Stimulated activated CD4-positive, alpha-beta T cell treated with anti-CD3 and anti-CD28 coated beads, Interleukin-12 subunit alpha, Interleukin-12 subunit beta, amount 100 ng/mL, for 48 hours (primary cell): ENCODE measurements at regions not wholly inside any gene's neighbourhood (a gene's known extent, or its start where the extent isn't known, plus 50 kb on each side); places are given as distances from the start of the nearest gene placed in this dataset.
"Not testable (repeated sequence)": the region's sequence is repeated elsewhere in the genome, so short reads cannot be mapped to it uniquely, and the experiment has no call there.

Experiments
- DNase-seq, 3 donors: peaks; one replicate each; pipeline ENCODE4 v3.0.0-alpha.2; 2020; ENCODE audit warnings: low read depth in 2 of 3, low spot score in 1 of 3

DNA sequence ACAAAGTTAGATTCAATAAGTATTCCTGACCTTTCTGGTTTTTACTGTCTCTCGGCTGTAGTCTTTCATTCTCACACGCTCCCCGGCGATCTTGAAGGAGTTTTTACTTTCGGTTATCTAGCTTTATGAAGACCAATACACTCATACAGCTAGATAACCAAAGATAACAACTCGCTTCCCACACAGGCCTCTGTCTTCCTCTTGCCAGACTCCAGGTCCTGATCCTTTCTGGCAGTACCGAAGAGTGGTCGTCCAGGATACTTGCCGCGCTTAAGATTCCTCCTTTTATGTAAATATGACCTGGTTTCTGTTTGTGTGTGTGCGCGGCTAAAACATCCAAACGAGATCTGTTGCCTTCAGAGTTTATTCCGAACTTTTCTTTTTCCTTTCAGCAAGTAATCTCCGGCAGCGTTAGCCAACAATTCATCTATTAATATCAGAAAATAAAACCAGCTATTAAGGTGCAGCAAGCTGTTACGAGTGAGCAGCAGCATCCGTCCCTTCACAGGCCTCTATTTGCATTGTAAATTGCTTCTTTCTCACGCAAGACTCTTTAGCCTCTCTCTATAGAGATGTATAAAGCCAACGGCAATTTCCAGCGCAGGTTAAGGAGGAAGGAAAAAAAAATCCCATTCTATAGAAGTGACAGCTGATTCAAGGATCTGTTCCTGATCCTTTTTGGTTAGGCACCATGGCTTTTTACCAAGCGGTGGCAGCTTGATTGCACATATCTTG is 216.1 kb downstream of the MEF2C start:
- DNase-seq, result no peak

DNA sequence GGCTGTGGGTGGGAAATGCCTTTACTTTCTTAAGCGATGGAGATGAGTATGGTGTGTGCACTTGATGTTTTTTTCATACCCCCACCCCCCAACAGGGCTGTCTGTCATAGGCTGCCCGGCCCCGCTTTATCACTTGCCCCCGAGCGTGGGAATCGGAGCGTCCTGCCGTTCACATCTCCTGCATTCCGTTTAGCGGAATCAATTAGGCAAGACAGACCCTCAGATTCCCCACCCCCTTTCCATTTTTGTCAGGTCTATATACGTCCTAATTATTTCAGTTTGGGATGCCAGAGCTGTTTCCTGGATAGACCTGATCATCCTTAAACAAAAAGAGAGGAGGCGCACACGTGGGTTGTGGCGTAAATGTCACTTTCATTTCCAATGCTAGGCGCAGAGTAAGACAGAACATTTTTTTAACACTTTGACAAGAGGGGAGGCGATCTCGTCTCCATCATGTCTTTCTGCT is 217.2 kb downstream of the MEF2C start:
- DNase-seq, result no peak

DNA sequence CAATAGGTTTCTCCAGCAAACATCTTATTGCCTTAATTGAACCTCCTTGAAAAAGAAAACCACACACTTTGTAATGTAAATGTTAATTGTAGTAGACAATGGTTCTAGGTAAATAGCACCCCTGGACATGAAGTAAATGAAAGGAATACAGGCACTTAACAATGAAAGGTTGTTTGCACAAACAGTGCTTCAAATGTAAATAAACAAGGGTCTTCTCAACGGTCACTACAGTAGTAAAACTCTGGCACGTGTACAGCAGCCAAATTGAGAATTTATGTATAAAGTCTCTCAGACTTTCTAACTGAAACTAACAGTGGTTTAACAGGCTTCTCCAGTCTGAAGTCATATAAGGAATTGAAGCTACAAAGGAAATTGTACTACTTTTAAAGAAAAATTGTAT is 218.3 kb downstream of the MEF2C start:
- no peak for DNase-seq

DNA sequence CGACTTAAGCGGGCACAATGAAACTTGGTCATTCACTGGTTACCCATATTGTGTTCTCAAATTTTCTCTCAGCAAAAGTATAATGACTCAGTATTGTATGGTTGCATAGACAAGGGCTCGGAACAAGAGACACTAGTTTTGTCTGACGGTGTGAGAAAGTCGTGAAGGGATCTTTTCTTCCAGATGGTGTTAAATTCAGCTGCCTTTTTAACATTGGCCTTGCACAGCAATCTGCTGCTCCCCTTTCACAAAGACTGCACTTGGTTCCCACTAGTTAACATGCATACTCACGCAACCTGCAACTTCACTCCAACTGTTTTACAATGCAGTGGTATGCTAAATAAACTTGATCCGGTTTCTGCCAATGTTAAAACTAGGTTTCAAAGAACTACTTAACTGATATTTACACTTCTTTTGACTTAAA is 219.2 kb downstream of the MEF2C start:
- DNase-seq, result no peak

DNA sequence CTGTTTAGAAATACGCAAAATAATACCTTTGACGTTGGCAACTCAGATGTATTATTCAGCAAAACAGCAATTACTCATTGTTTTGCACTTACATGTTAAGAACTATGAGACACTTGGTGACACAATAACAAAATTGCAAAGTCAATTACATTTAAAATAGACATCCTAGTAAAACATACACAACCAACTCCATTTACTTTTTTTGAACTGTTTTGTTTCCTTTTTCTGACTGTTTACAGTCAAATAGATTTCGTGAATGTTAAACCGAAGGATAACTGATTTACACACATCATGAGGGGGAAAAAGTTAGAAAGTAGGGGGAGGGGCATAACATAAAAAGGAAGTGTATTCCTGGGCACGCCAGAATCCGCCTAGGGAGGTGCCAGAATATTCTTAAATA is 220.1 kb downstream of the MEF2C start:
- no peak for DNase-seq

DNA sequence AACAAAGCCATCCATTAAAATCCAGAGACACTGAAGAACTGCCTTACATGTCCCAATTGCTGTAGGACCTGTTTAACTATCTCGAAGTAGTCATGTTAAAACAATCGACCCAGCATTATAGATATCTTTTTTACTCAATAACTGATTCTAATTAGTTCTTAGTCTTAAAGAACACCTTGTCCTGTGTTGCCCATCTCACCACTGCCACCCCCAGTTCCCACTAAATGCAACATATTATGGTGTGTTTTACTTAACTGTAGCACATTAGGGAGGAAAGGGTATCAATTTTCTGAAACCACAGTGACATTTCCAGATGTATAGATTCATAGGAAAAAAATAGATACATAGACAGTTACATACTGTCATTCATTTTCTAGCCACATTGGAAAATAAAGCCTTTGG is 221.2 kb downstream of the MEF2C start:
- DNase-seq, result no peak

DNA sequence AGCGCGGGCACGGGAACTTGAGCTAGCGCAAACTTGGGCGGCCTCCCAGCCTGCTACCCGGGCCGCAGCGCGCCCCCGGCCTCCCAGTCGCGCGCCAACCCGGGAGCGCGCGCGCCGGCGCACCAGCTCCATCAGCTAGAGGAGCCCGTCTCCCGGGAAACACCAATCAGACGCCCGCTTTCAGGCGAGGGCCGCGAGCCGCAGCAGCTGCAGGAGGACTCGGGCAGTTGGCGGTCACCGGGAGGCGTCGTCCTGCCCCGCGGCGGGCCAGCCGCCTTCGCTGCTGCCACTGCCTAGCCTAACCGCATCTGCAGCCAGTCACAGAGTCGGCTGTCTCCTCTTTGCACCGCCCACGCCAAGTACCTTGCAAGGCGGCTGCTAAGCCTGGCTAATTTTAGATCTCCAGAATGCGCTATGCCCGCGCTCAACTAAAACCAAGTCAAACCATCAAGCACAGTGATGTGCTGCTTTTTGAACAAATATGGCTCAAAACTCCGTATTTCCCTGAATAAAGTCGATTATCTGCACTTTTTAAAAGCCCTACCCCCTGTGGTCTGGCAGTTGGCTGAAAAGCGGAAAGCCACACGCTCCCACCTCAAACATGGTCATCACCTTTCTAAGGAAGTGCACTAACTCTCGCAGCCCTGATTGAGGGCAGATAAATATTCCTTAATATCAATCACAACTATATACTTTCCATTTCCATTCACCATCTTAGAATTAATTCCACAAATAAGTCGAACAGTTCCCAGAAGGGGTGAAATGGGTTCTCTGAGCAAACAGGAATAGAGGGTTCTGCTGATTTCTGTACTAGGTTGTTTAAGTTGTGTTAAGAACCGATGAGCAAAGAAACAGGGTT is 221.8 kb downstream of the MEF2C start:
- no peak for DNase-seq

DNA sequence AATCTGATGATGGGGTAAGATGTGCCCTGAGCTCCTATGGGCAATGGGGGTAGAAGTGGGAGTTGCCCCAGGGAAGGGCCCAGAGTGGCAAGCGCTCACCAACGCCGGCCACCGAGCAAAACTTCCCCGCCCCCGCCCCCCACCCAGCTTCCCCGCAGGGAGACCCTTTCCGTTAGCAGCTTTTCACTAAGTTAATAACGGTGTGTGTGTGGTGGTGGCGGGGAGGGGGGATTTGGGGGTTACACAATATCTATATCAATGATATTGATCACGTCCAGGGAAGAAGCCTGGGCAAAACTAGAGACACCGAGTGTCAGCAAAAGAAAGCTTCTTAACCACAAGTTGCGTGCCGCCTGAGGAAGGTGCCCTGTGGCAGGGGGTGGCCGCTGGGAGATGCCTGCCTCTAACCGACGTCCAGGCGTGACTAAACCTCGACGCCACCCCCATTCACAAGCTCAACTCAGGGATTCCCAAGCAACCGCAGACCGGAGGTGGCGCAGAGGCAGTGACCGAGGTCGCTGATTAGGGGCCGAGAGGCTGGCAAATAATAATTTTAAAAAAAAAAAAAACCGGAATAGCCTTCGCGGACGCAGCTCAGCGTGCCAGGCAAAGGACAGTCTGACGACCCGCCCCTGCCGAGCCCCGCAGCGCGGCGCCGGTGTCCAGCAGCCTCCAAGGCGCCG is 222.6 kb downstream of the MEF2C start:
- DNase-seq, result no peak

DNA sequence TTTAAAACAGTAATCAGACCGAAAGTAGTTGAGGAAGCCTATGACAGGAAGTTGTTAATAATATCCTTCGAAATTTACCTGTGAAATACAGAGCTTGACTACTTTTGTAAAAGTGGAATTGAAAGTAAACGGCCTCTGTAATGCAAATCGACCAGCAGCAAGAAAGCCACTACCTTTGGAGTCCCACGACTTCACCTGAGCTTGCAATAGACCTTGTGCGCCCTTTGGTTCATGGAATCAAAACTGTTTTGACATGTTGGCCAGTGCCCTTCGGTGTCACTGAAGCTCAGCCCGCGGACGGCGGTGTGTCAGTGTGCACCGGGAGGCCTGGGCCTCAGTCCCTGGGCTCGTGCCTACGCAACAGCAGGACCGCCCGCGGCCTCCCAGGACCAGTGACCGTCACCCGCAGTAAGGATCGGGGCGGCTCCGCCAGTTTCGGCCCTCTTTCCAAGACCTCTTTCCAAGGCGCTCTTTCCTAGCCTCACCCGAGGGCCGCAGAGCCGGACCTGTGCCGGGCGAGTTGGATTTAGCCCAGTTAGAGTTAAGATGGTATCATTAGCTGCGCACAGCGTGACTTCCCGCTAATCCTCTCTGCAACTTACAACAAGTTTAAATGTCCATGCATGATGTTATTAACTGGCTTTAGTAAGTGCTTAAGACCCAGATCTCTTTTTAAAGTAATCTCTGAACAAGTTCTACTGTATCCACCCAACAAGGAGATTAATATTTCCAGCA is 223.3 kb downstream of the MEF2C start:
- DNase-seq, result no peak

DNA sequence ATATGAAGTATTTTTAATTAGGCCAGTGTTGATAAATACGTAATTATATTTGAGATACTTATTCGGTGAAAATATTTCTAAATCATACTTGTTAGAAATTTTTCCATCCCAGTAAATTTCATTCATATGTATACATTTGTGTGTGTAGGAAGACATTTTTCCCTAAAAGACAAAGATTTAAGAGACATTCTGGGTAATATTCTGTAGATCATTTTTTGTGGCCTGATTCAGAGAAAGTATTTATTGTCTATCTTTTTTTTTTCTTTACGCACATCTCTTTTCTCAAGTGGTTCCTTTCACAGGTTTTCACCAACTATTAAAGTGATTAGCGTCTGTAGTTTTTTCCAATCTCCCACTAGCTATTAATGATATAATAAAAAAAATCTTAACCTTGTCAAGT is 224.1 kb downstream of the MEF2C start:
- no peak for DNase-seq

DNA sequence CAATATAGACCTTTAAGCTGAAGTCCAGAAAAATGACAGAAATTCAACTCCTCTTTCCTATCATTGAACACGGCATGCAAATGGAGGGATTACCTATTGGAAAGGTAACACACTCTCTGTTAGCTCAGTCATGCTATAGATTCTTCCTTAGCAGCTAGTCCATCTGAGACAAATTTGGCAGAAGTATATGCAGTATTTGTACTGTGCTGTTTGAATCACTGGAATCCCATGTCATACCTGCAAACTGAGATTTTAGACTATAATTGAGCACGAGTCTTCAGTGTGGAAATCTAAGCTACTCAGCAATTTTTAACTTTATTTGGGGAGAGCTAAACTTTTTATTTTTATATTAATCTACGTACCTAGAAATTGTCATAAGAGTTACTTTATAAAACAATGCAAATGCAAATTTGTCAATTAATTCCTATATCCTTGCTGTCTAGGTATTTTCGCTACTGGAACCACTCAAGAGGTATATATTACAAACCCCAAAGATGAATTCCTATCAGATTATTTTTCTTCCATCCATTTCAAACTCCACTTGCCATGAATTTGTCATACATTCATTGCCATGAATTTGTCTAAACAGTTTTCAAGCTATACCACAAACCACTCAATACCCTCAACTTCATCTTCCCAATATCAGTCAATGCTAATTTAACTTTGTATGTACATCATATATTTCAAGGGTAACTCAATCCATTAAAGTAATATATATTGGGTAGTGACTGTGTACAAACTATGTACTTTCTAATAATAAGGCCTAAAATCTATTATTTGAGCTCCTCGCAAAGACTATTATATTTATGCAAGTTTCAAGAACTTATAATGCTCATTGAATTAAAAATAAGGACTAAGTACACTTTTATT is 224.8 kb downstream of the MEF2C start:
- DNase-seq, result no peak

DNA sequence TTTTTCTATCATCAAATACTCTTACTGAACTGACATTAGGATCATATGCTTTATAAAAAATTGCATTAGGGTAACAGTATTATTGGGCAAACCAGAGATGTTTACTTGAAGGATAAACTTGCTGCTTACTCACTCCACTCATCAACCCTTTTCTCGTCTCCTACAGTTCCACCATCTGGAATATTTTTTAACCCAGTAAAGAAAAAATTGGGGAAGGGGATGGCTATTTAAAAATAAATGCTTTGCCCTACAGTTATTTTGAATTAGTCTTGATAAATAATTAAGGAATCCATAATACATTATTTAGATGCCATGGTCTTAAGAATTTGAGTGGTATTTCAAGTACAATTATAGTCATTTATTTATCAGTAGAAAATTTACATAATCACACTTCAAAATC is 225.8 kb downstream of the MEF2C start:
- DNase-seq, result no peak

DNA sequence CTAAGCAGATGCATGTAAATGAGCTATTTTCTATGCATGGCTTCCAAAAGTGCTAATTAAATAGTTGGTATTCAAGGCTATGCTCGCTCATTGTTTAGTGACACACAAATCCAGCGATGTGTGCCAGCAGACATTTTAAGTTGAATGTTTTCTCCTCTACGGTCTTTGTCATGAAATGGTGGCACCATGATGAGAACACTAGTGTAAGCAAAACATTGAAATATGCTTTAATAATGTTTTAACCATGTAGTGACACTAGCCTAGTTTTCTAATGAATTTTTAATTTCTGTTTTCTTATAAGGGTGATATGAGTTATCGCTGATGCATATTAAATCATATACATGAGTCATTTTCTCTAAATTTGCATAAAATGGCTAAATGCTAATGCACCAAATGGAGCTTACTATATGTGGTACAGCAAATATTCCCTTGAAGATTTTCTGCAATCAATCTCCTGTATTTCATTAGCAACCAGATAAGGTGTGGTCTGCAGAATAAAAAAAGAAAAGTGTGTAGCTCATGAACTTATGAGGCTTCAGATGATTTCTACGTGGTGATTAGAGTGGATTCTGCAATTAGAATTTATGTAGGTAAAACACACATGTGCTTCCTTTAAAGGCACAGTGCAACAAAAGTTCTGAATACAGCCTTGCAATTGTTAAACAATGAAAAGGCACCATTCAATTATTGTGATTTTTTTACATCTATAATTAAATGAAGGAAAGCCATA is 226.6 kb downstream of the MEF2C start:
- DNase-seq, result no peak

DNA sequence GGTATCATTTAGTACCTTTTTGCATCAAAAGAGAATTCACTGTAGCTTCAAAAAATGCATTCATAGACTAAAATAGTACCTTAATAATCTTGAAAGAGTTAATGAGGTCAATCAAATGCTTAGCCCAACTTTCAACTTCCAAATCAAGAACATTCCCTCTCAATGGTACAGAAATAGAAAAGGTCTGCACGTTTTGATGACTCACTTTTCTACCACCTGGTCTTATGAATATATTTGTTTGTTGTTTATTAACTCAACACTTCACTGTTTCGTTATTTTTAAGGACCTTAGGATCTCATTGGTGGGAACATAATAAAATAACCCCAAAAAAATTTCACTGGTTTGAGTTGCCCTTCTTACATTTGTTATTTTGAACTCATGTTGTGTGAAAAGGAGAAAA is 229.5 kb downstream of the MEF2C start:
- DNase-seq, result no peak

DNA sequence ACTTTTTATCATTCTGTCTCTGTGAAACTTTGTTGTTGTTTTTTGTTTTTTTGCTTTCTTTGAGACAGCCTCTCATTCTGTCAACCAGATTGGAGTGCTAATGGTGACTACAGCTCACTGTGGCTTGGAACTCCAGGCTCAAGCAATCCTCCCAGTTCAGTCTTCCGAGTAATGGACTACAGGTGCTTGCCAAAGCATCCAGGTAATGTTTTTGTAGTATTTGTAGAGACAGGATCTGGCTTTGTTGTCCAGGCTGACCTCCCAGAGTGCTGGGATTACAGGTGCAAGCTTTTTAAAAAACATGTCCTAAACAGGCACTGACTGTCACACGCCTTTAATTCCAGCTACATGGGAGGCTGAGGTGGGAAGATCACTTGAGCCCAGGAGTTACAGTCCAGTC is 235.1 kb downstream of the MEF2C start:
- no peak for DNase-seq

DNA sequence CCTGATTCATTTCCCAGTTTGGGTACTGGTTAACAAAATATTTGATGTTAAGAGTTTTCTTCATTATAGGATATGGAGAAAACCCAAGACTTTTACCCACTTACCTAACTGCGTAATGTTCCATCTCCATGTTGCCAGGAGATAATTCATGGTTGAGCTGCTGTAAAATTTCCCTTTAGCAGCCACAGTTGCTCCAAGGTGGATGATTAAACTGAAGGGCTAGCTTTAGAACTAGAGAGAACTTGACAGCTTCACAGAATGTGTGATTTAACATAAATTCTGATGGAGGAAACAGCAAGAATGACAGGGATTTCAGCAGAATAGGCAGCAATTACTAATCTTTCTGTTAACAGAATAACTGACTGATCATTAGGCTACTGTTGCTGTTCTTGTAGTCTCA is 236.1 kb downstream of the MEF2C start:
- no peak for DNase-seq

DNA sequence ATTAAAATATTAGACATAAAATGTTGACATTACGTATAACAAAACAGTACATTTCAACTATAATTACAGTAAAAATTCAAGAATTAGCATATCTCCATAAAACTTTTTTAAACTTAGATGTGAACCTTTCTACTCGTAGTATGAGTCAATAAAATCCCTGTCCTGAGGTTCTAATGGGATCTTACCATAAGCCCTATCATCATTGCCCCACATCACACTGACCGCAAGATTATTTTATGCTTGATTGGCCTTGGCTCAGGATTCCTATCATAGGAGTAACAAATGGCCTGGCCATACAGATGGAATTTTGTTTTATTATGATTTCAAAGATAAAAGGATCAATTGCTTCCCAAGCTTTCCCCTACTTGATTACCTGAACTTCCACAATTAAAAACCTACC is 238.3 kb downstream of the MEF2C start:
- no peak for DNase-seq

DNA sequence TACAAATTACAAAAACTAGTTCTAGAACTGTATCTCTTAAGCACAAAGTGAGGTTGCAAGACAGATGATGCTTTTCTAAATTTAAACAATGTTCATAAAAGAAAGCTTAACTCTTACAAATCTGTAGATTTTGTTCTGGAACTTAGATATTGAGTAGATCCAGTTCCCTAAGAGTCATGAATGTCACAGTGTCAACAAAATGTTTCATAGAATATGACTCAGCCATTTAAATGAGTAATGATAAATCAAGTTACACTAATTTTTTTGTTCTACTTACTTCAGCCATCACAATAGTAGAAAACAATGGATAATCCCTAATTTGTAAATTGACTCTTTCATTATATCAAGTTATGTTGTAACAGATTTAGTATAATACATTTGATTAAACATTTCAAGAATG is 239.7 kb downstream of the MEF2C start:
- DNase-seq, result no peak

DNA sequence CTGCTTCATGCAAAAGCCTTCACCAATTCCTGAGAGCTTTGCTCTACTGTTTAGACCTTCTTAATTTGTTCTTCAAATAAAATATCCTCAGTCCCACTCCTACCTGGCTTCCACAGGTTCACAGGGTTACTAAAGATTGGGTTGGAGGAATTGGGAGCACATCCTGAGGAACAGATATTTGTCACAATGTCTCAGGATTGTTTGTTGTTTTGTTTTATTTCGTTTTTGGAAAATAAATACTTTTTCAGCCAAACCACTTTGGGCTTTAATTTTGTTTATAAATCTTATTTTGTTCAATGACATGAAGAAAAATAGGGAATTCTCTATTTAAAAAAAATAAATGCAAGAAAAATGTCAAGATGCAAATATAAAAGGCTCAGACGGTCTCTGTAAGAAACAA is 249.0 kb downstream of the MEF2C start:
- DNase-seq, result no peak

DNA sequence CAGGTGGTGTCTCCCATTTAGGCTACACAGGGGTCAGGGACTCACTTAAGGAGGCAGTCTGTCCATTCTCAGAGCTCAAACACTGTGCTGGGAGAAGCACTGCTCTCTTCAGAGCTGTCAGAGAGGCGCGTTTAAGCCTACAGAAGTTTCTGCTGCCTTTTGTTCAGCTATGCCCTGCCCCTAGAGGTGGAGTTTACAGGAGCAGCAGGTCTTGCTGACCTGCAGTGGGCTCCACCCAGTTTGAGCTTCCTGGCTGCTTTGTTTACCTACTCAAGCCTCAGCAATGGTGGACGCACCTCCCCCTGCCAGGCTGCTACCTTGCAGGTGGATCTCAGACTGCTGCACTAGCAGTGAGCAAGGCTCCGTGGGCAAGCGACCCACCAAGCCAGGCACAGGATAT is 260.1 kb downstream of the MEF2C start:
- not testable (repeated sequence) for DNase-seq
